ENCODE measurements at regions not wholly inside any gene's neighbourhood (a gene's known extent, or its start where the extent isn't known, plus 50 kb on each side); places are given as distances from the start of the nearest gene placed in this dataset.
"Not testable (repeated sequence)": the region's sequence is repeated elsewhere in the genome, so short reads cannot be mapped to it uniquely, and the experiment has no call there.

GRCh38 chr5:109538692-109539091, 128.9 kb upstream of the PJA2 start:
- intact Hi-C loops (cut with DNase I), result not testable (repeated sequence)

GRCh38 chr5:109535090-109535489, 125.3 kb upstream of the PJA2 start:
- intact Hi-C loops (cut with DNase I); DNase-seq: not testable (repeated sequence)

More at GRCh38 chr5:109538692-109539091, 128.9 kb upstream of the PJA2 start:
- DNase-seq, result not testable (repeated sequence)

GRCh38 chr5:109533751-109534272, 124.0 kb upstream of the PJA2 start:
- no peak for DNase-seq
- intact Hi-C loops (cut with DNase I), result no loop called here

GRCh38 chr5:109532773-109533364, 123.1 kb upstream of the PJA2 start:
- intact Hi-C loops (cut with DNase I), result no loop called here
- DNase-seq, result no peak

- intact Hi-C loops (cut with DNase I), result no loop called here
These were observed 121.5 kb upstream of the PJA2 start for GRCh38 chr5:109531262-109531661.

GRCh38 chr5:109529987-109530386, 120.2 kb upstream of the PJA2 start:
- intact Hi-C loops (cut with DNase I), result no loop called here
- no peak for DNase-seq

More at GRCh38 chr5:109531262-109531661, 121.5 kb upstream of the PJA2 start:
- no peak for DNase-seq

- no peak for DNase-seq
- intact Hi-C loops (cut with DNase I), result no loop called here
These were observed 119.7 kb upstream of the PJA2 start for GRCh38 chr5:109529520-109529919.

- DNase-seq, result no peak
- intact Hi-C loops (cut with DNase I), result no loop called here
These were observed 114.8 kb upstream of the PJA2 start for GRCh38 chr5:109524555-109524954.

- intact Hi-C loops (cut with DNase I), result no loop called here
These were observed 114.3 kb upstream of the PJA2 start for GRCh38 chr5:109524026-109524425.

GRCh38 chr5:109522404-109522803, 112.6 kb upstream of the PJA2 start:
- intact Hi-C loops (cut with DNase I), result no loop called here
- no peak for DNase-seq

More at GRCh38 chr5:109524026-109524425, 114.3 kb upstream of the PJA2 start:
- no peak for DNase-seq

- no peak for DNase-seq
- intact Hi-C loops (cut with DNase I), result no loop called here
These were observed 109.6 kb upstream of the PJA2 start for GRCh38 chr5:109519416-109519815.

GRCh38 chr5:109516390-109516789, 106.6 kb upstream of the PJA2 start:
- intact Hi-C loops (cut with DNase I), result no loop called here
- no peak for DNase-seq

GRCh38 chr5:109511980-109512734, 102.4 kb upstream of the PJA2 start:
- no peak for DNase-seq
- intact Hi-C loops (cut with DNase I), result no loop called here

- intact Hi-C loops (cut with DNase I), result no loop called here
- no peak for DNase-seq
These were observed 96.8 kb upstream of the PJA2 start for GRCh38 chr5:109506556-109506955.

- no peak for DNase-seq
- intact Hi-C loops (cut with DNase I), result no loop called here
These were observed 86.3 kb upstream of the PJA2 start for GRCh38 chr5:109496112-109496511.

- intact Hi-C loops (cut with DNase I), result no loop called here
- DNase-seq, result peak in 1 of 10 donors; percentile 70
These were observed 78.1 kb upstream of the PJA2 start for GRCh38 chr5:109487753-109488420.

GRCh38 chr5:109486200-109486804, 76.5 kb upstream of the PJA2 start:
- DNase-seq, result no peak
- intact Hi-C loops (cut with DNase I), result no loop called here

GRCh38 chr5:109485030-109485429, 75.3 kb upstream of the PJA2 start:
- intact Hi-C loops (cut with DNase I), result no loop called here
- DNase-seq, result peak; percentile 31 to 94 (median 64)

- no peak for DNase-seq
- intact Hi-C loops (cut with DNase I), result no loop called here
These were observed 74.8 kb upstream of the PJA2 start for GRCh38 chr5:109484597-109484996.

- no peak for DNase-seq
- intact Hi-C loops (cut with DNase I), result no loop called here
These were observed 73.7 kb upstream of the PJA2 start for GRCh38 chr5:109483395-109483971.

- intact Hi-C loops (cut with DNase I), result no loop called here
- DNase-seq, result no peak
These were observed 73.0 kb upstream of the PJA2 start for GRCh38 chr5:109482748-109483147.
